DOHH2 (cell line): ENCODE measurements at regions not wholly inside any gene's neighbourhood (a gene's known extent, or its start where the extent isn't known, plus 50 kb on each side); places are given as distances from the start of the nearest gene placed in this dataset.
"Not testable (repeated sequence)": the region's sequence is repeated elsewhere in the genome, so short reads cannot be mapped to it uniquely, and the experiment has no call there.

Experiments
- CTCF ChIP-seq: fragments of 200-600 bp; sonication (generic); IDR thresholded peaks from one replicate; pipeline ENCODE4 v1.5.1; 2014; ENCODE audit warnings: antibody characterized with exemption, mild to moderate bottlenecking, low read depth, low read length; ENCODE audit not compliant: poor library complexity, severe bottlenecking
- EZH2phosphoT487 ChIP-seq: fragments of 200-600 bp; sonication (generic); IDR thresholded peaks from 2 replicates; pipeline ENCODE4 v1.6.1; 2017; ENCODE audit warnings: borderline replicate concordance, mild to moderate bottlenecking, antibody characterized with exemption, low read length, moderate library complexity, mixed read lengths

GRCh38 chr3:75393288-75393694 is 270.8 kb upstream of the FRG2C start:
- TF ChIP-seq CTCF, EZH2phosphoT487: not testable (repeated sequence)
